ENCODE measurements at regions not wholly inside any gene's neighbourhood (a gene's known extent, or its start where the extent isn't known, plus 50 kb on each side); places are given as distances from the start of the nearest gene placed in this dataset.

- no peaks in the 10 kb centered on the region for H3K36me3 ChIP-seq (ENCODE audit: insufficient read depth, low read length)
- no peak overlapping the region for H3K9ac ChIP-seq (ENCODE audit: insufficient read length)
- no peak overlapping the region for H3K4me3 ChIP-seq
- no peak for TF ChIP-seq FOXP2 (optimal IDR thresholded peaks at IDR 0.05; ENCODE audit: control extremely low read depth, extremely low read length, insufficient read depth)
- TF ChIP-seq EZH2 (IDR thresholded peaks at IDR 0.05), result no peak
- no peak for TF ChIP-seq POLR2AphosphoS5 (IDR thresholded peaks at IDR 0.05; ENCODE audit: borderline replicate concordance, low read depth, low read length)
- no peaks in the 10 kb centered on the region for H3K9me3 ChIP-seq (ENCODE audit: low read depth, low read length)
- no peak overlapping the region for H3K27ac ChIP-seq
- DNase-seq (ENCODE audit: low read depth, low spot score), result no peak
Measured at GRCh38 chr7:25704413-25704812, 447.6 kb upstream of the NFE2L3 start.

- Histone ChIP-seq H3K4me3 (no peak overlapping the region), H3K9ac (ENCODE audit: insufficient read length) (no peak overlapping the region), H3K9me3 (ENCODE audit: low read depth, low read length) (no peaks in the 10 kb centered on the region), H3K36me3 (ENCODE audit: insufficient read depth, low read length) (no peaks in the 10 kb centered on the region), H3K27ac (no peak overlapping the region)
- DNase-seq (ENCODE audit: low read depth, low spot score), result no peak
- TF ChIP-seq POLR2AphosphoS5 (IDR thresholded peaks at IDR 0.05; ENCODE audit: borderline replicate concordance, low read depth, low read length), result no peak
- TF ChIP-seq EZH2 (IDR thresholded peaks at IDR 0.05), result no peak
- TF ChIP-seq FOXP2 (optimal IDR thresholded peaks at IDR 0.05; ENCODE audit: control extremely low read depth, extremely low read length, insufficient read depth), result no peak
Measured at GRCh38 chr7:25706764-25707163, 445.2 kb upstream of the NFE2L3 start.

GRCh38 chr7:25707768-25708620, 444.0 kb upstream of the NFE2L3 start:
- DNase-seq (ENCODE audit: low read depth, low spot score), result no peak
- Histone ChIP-seq H3K9me3 (ENCODE audit: low read depth, low read length) (no peaks in the 10 kb centered on the region), H3K27ac (no peak overlapping the region), H3K36me3 (ENCODE audit: insufficient read depth, low read length) (no peaks in the 10 kb centered on the region), H3K4me3 (no peak overlapping the region), H3K9ac (ENCODE audit: insufficient read length) (no peak overlapping the region)
- no peak for TF ChIP-seq FOXP2 (optimal IDR thresholded peaks at IDR 0.05; ENCODE audit: control extremely low read depth, extremely low read length, insufficient read depth)
- no peak for TF ChIP-seq POLR2AphosphoS5 (IDR thresholded peaks at IDR 0.05; ENCODE audit: borderline replicate concordance, low read depth, low read length)
- TF ChIP-seq EZH2 (IDR thresholded peaks at IDR 0.05), result no peak

- Histone ChIP-seq H3K36me3 (ENCODE audit: insufficient read depth, low read length) (no peaks in the 10 kb centered on the region), H3K9ac (ENCODE audit: insufficient read length) (no peak overlapping the region), H3K27ac (no peak overlapping the region), H3K4me3 (no peak overlapping the region), H3K9me3 (ENCODE audit: low read depth, low read length) (no peaks in the 10 kb centered on the region)
- DNase-seq (ENCODE audit: low read depth, low spot score), result no peak
- no peak for TF ChIP-seq POLR2AphosphoS5 (IDR thresholded peaks at IDR 0.05; ENCODE audit: borderline replicate concordance, low read depth, low read length)
- TF ChIP-seq FOXP2 (optimal IDR thresholded peaks at IDR 0.05; ENCODE audit: control extremely low read depth, extremely low read length, insufficient read depth), result no peak
- no peak for TF ChIP-seq EZH2 (IDR thresholded peaks at IDR 0.05)
Measured at GRCh38 chr7:25710959-25711358, 441.0 kb upstream of the NFE2L3 start.

GRCh38 chr7:25711940-25712339, 440.1 kb upstream of the NFE2L3 start:
- Histone ChIP-seq H3K36me3 (ENCODE audit: insufficient read depth, low read length) (no peaks in the 10 kb centered on the region), H3K9me3 (ENCODE audit: low read depth, low read length) (no peaks in the 10 kb centered on the region), H3K27ac (no peak overlapping the region), H3K4me3 (no peak overlapping the region), H3K9ac (ENCODE audit: insufficient read length) (no peak overlapping the region)
- TF ChIP-seq FOXP2 (optimal IDR thresholded peaks at IDR 0.05; ENCODE audit: control extremely low read depth, extremely low read length, insufficient read depth) (no peak), EZH2 (IDR thresholded peaks at IDR 0.05) (no peak), POLR2AphosphoS5 (IDR thresholded peaks at IDR 0.05; ENCODE audit: borderline replicate concordance, low read depth, low read length) (no peak)
- no peak for DNase-seq (ENCODE audit: low read depth, low spot score)

GRCh38 chr7:25712500-25712899, 439.5 kb upstream of the NFE2L3 start:
- Histone ChIP-seq H3K4me3 (no peak overlapping the region), H3K9me3 (ENCODE audit: low read depth, low read length) (no peaks in the 10 kb centered on the region), H3K27ac (no peak overlapping the region), H3K9ac (ENCODE audit: insufficient read length) (no peak overlapping the region), H3K36me3 (ENCODE audit: insufficient read depth, low read length) (no peaks in the 10 kb centered on the region)
- no peak for TF ChIP-seq POLR2AphosphoS5 (IDR thresholded peaks at IDR 0.05; ENCODE audit: borderline replicate concordance, low read depth, low read length)
- no peak for TF ChIP-seq EZH2 (IDR thresholded peaks at IDR 0.05)
- no peak for TF ChIP-seq FOXP2 (optimal IDR thresholded peaks at IDR 0.05; ENCODE audit: control extremely low read depth, extremely low read length, insufficient read depth)
- DNase-seq (ENCODE audit: low read depth, low spot score), result no peak

- no peaks in the 10 kb centered on the region for H3K36me3 ChIP-seq (ENCODE audit: insufficient read depth, low read length)
- TF ChIP-seq FOXP2 (optimal IDR thresholded peaks at IDR 0.05; ENCODE audit: control extremely low read depth, extremely low read length, insufficient read depth), result no peak
- TF ChIP-seq EZH2 (IDR thresholded peaks at IDR 0.05), result no peak
- no peak for TF ChIP-seq POLR2AphosphoS5 (IDR thresholded peaks at IDR 0.05; ENCODE audit: borderline replicate concordance, low read depth, low read length)
- no peak overlapping the region for H3K27ac ChIP-seq
- no peak overlapping the region for H3K4me3 ChIP-seq
- no peak overlapping the region for H3K9ac ChIP-seq (ENCODE audit: insufficient read length)
- DNase-seq (ENCODE audit: low read depth, low spot score), result no peak
- no peaks in the 10 kb centered on the region for H3K9me3 ChIP-seq (ENCODE audit: low read depth, low read length)
Measured at GRCh38 chr7:25714013-25714412, 438.0 kb upstream of the NFE2L3 start.

GRCh38 chr7:25716421-25716820, 435.6 kb upstream of the NFE2L3 start:
- H3K36me3 ChIP-seq (ENCODE audit: insufficient read depth, low read length), result no peaks in the 10 kb centered on the region
- H3K4me3 ChIP-seq, result no peak overlapping the region
- no peaks in the 10 kb centered on the region for H3K9me3 ChIP-seq (ENCODE audit: low read depth, low read length)
- no peak for DNase-seq (ENCODE audit: low read depth, low spot score)
- H3K27ac ChIP-seq, result no peak overlapping the region
- TF ChIP-seq POLR2AphosphoS5 (IDR thresholded peaks at IDR 0.05; ENCODE audit: borderline replicate concordance, low read depth, low read length) (no peak), FOXP2 (optimal IDR thresholded peaks at IDR 0.05; ENCODE audit: control extremely low read depth, extremely low read length, insufficient read depth) (no peak), EZH2 (IDR thresholded peaks at IDR 0.05) (no peak)
- no peak overlapping the region for H3K9ac ChIP-seq (ENCODE audit: insufficient read length)

All from SK-N-MC (cell line).